ENCODE measurements at regions not wholly inside any gene's neighbourhood (a gene's known extent, or its start where the extent isn't known, plus 50 kb on each side); places are given as distances from the start of the nearest gene placed in this dataset.
"Not testable (repeated sequence)": the region's sequence is repeated elsewhere in the genome, so short reads cannot be mapped to it uniquely, and the experiment has no call there.

DNA sequence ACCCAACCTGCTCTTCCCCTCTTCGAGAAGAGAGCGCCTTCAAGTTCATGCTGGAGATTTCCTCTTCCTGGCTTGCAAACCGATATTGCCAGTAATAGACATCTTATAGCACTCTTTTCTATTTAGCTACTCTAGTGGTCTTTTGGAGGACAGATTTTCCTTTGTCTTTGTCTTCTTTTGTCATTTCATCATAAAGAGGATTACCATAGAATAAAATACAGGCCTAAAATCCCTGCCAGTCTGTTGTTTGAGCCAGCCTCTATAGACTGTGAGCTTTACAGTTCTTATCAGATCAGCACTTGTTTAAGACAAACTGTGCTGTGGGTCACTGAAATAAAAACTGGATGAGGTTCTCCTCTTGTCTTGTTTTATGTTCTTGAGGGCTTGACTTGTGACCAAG is 802.8 kb downstream of the NR2F1-AS1 start:
- no peak for DNase-seq (ENCODE audit: low read depth)

GRCh38 chr5:92777421-92777820 is 803.6 kb downstream of the NR2F1-AS1 start:
- DNase-seq (ENCODE audit: low read depth): no peak

DNA sequence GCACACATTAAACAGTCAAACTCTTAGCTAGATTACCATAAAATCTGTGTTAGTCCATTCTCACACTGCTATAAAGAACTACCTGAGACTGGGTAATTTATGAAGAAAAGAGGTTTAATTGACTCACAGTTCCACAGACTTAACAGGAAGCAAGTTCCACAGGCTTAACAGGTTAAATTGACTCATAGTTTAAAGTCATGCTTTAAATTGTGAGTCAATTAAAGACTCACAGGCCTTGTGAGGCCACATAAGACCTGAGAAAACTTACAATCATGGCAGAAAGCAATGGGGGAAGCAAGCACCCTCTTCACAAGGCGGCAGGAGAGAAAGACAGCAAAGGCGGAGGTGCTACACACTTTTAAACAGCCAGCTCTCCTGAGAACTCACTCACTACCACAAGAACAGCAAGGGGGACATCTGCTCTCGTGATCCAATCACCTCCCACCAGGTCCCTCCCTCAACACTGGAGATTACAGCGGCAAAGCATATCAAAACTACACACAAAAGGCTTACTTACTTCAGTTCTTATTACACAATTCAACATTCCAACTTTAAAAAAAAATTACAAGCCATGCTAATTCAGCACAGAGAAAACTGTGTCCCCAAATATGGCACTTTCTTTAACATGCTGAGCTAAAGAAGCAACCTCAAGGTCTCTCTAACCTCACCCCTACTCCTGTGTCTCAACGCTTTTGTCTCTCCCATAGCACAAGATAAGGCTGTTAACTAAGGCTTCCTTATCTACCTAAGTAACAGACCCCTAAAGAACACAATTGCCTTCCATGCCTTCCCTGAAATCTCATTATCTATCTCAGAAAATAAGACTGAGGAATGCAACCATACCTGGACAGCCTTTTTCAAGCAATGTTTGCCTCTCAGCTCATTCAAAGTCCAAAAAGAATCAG is 805.1 kb downstream of the NR2F1-AS1 start:
- DNase-seq (ENCODE audit: low read depth): no peak

GRCh38 chr5:92769978-92770377 is 811.0 kb downstream of the NR2F1-AS1 start:
- no peak for DNase-seq (ENCODE audit: low read depth)

DNA sequence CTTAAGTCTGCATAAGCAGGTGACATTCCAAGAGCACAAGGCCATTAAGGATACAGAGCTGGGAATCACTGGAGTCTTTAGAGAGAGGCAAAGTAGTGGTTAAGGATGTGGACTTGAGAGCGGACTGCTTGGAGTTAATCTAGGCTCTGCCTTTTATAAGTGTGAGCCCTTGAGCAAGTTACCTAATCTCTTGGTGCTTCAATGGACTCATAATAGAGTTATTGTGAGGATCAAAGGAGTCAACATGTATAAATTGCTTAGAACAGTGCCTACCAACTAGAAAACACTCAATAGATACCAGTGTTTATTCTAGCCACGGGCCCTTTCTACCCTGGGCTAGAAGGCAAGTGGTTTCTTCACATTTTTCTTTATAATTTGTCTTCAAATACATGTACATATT is 819.4 kb downstream of the NR2F1-AS1 start:
- DNase-seq (ENCODE audit: low read depth): no peak

DNA sequence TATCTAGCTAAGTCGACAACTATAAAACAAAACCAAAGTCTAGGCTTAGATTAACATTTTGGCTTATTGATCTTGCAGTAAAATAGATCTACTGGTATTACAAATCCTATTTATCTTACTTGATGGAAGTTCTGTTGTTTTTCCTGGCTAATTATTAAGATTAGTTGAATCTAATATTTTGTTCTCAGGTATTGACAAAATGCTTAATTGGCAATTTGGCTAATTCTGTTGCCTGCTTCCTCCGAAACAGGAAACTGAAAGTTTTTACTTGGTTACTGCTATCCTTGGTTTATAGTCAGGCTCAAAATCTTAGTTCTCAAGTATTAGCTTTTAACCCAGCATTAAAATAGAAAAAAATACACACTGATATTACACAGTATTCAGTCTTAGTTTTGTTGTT is 820.5 kb downstream of the NR2F1-AS1 start:
- no peak for DNase-seq (ENCODE audit: low read depth)

GRCh38 chr5:92758552-92758951 is 822.5 kb downstream of the NR2F1-AS1 start:
- no peak for DNase-seq (ENCODE audit: low read depth)

GRCh38 chr5:92749943-92750342 is 831.1 kb downstream of the NR2F1-AS1 start:
- no peak for DNase-seq (ENCODE audit: low read depth)

DNA sequence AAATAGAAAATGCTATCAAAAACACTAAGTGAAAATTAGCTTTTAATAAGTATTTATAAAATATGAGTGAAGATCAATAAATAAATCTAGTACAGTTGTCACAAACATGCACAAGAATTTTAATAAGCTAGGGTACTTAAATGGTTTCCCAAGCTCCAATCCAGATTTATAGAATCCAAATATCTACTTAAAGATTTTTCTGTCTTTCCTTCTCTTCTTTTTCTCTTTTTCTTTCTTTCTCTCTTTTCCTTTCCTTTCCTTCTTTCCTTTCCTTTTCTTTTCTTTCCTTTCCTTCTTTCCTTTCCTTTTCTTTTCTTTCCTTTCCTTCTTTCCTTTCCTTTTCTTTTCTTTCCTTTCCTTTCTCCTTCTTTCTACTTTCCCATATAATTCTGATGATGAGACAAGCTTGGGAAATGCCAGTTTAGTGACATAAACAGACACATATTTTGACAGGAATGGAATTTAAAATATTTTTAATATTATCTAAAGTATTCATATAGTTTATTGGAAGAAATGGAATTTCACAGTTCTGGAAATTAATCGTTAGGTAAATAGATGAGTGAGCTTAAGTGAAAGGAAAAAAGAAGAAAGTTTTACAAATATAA is 832.8 kb downstream of the NR2F1-AS1 start:
- DNase-seq (ENCODE audit: low read depth): no peak

DNA sequence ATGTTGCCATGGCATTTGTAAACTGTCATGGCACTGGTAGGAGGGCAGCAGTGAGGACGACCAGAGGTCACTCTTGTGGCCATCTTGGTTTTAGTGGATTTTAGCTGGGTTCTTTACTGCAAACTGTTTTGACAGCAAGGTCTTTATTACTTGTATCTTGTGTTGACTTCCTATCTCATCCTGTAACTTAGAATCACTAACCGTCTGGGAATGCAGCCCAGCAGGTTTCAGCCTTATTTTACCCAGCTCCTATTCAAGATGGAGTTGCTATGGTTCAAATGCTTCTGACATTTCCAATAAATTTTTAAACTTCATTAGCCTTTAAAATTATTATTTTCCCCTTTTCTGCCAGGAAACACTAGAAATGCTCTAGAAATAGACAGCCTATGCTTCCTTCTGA is 839.1 kb downstream of the NR2F1-AS1 start:
- DNase-seq (ENCODE audit: low read depth): no peak

GRCh38 chr5:92734211-92734940 is 846.6 kb downstream of the NR2F1-AS1 start:
- no peak for DNase-seq (ENCODE audit: low read depth)

DNA sequence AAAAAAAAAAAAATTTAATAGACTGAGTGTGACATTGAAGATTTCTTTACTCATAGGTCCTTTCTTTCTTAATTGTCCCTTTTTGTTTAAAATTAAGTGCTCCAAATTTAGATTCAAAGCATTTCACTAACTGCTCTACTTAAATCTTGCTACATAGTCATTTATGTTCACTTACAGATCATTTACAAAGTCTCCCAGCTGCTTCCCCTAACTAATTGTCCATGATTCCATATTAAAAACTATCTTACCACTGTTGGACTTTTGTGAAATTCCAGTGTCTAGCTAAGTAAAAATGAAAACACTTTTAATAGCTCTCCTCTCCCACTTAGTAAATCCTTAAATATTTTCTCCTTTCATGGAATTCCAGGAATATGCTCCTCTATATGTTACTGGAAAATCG is 850.5 kb downstream of the NR2F1-AS1 start:
- no peak for DNase-seq (ENCODE audit: low read depth)

DNA sequence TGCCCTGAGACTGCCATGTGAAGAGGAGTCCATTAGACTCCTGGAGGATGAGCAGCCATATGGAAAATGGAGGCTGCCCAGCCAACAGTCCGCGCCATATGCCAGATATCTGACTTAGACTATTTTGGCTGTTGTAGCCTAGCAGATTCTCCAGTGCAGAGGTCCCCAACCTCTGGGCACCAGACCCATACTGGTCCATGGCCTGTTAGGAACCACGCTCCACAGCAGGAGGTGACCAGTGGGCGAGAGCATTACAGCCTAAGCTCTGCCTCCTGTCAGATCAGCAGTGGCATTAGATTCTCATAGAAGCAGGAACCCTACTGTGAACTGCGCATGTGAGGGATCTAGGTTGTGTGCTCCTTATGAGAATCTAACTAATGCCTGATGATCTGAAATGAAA is 851.9 kb downstream of the NR2F1-AS1 start:
- no peak for DNase-seq (ENCODE audit: low read depth)

DNA sequence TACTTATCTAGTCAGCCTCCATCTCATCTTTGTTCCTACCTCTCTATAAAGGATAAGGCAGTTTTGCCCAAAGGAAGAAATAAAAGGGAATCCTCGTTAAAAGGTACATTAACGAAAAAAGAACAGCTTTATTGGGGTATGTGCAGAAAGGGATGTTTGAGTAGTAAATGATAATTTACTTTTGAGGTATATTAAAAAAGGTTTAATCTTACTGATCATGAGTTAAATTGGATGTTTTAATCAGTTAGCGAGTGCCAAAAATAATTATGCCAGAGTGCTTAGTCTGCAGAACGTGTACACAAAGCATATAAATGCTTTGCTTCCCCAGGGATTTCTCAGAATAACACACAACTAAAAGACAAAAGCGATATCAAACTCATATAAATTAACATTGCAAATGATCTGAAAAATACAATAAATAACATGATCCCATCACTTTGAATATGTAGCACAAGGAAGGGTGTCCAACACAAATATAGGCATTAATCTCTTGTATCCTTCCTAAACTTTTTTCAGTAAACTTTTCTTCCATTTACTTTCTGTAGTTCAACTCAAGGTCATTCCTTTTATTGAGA is 865.0 kb downstream of the NR2F1-AS1 start:
- no peak for DNase-seq (ENCODE audit: low read depth)

- DNase-seq (ENCODE audit: low read depth): no peak
Observed at GRCh38 chr5:92713826-92714225, 867.2 kb downstream of the NR2F1-AS1 start.

- DNase-seq (ENCODE audit: low read depth): no peak
Observed at GRCh38 chr5:92713335-92713743, 867.7 kb downstream of the NR2F1-AS1 start.

DNA sequence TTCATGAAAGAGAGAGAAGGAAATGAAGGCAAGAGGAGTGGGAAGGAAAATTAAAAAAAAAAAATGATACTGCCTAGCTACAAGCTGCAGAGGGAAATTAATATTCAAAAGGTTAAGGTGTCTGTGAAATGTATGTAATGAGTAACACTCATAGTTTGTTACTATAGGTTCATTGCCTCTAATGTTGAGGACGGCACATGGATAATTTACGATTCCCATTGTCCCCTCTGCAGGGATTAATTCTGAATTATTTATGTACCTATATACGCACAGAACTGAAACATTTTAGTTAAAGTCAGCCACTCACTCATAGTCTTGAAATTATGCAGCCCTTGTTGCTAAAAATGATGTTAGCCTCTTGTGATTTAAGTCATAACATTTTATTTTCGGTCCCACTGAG is 869.1 kb downstream of the NR2F1-AS1 start:
- DNase-seq (ENCODE audit: low read depth): no peak

DNA sequence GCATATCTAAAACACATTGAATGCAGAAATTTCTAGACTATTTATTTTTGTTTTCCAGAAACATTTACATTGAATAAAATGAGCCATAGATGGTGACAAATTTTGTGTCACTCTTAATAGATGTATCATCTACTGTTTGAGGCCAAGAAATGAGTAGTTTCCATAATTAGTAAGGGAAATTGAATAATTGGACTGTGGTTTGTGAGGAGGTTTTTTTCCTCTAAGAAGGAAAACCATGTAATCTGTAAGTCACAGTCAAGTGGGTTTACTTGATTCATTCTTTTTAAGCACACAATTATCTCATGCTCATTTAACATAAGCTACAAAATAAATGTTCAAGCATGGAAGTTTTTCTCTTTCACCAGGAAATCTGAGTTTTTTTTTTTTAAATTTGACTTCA is 876.4 kb downstream of the NR2F1-AS1 start:
- DNase-seq (ENCODE audit: low read depth): no peak

- no peak for DNase-seq (ENCODE audit: low read depth)
Observed at GRCh38 chr5:92703976-92704375, 877.0 kb downstream of the NR2F1-AS1 start.

- no peak for DNase-seq (ENCODE audit: low read depth)
Observed at GRCh38 chr5:92695123-92696003, 885.7 kb downstream of the NR2F1-AS1 start.

DNA sequence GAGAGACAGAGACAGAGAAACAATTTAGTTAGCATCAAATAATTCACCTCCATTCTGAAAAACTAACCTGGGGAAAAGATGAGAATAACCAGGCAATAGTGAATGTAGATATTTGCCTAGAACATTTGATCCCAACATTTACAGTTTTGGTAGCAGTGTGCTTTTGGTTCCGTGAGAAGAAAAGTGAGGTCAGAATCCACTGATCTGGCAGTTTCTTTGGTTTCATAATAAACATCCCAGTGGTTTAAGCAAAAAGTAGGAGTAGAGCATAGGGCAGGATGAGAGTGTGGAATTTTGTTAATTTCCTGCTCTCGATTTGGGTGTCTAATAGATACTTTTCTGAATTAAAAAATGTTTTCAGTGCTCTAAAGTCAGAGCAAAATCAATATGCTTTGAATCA is 887.0 kb downstream of the NR2F1-AS1 start:
- no peak for DNase-seq (ENCODE audit: low read depth)

DNA sequence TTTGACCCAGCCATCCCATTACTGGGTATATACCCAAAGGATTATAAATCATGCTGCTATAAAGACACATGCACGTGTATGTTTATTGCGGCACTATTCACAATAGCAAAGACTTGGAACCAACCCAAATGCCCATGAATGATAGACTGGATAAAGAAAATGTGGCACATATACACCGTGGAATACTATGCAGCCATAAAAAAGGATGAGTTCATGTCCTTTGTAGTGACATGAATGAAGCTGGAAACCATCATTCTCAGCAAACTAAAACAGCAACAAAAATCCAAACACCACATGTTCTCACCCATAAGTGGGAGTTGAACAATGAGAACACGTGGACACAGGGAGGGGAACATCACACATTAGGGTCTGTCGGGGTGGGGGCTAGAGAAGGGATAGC is 889.1 kb downstream of the NR2F1-AS1 start:
- DNase-seq (ENCODE audit: low read depth): not testable (repeated sequence)
